H9 (cell line): ENCODE measurements at regions not wholly inside any gene's neighbourhood (a gene's known extent, or its start where the extent isn't known, plus 50 kb on each side); places are given as distances from the start of the nearest gene placed in this dataset.

Experiments
- DNase-seq: peaks from one replicate; pipeline ENCODE4 v3.0.0-alpha.2; 2017
- H2AFZ ChIP-seq: one replicate; pipeline ENCODE4 v1.6.1; 2013; ENCODE audit warnings: mild to moderate bottlenecking, low read length, control low read depth, moderate library complexity
- H2AK5ac ChIP-seq: 2 replicates; pipeline ENCODE4 v1.6.1; 2013; ENCODE audit warnings: low read length, control low read depth, mixed read lengths; ENCODE audit not compliant: insufficient read length
- H2BK120ac ChIP-seq: one replicate; pipeline ENCODE4 v1.6.1; 2013; ENCODE audit warnings: low read depth, mild to moderate bottlenecking, low read length, control low read depth, inconsistent platforms; ENCODE audit not compliant: poor library complexity, severe bottlenecking
- H2BK12ac ChIP-seq: 2 replicates; pipeline ENCODE4 v1.6.1; 2013; ENCODE audit warnings: low read length, control low read depth, mixed read lengths, low read depth; ENCODE audit not compliant: insufficient read length
- H2BK15ac ChIP-seq: 2 replicates; pipeline ENCODE4 v1.6.1; 2013; ENCODE audit warnings: low read depth, low read length, control low read depth
- H2BK20ac ChIP-seq: one replicate; pipeline ENCODE4 v1.6.1; 2013; ENCODE audit warnings: low read depth, mild to moderate bottlenecking, low read length, control low read depth, inconsistent platforms; ENCODE audit not compliant: poor library complexity, severe bottlenecking
- H2BK5ac ChIP-seq: 2 replicates; pipeline ENCODE4 v1.6.1; 2013; ENCODE audit warnings: low read length, control low read depth, mixed read lengths; ENCODE audit not compliant: insufficient read length
- H3K14ac ChIP-seq: 2 replicates; pipeline ENCODE4 v1.6.1; 2013; ENCODE audit warnings: low read length, control low read depth; ENCODE audit not compliant: insufficient read depth
- H3K18ac ChIP-seq: 2 replicates; pipeline ENCODE4 v1.6.1; 2013; ENCODE audit warnings: low read depth, mild to moderate bottlenecking, mixed read lengths, low read length, control low read depth; ENCODE audit not compliant: insufficient read length
- H3K23ac ChIP-seq: 2 replicates; pipeline ENCODE4 v1.6.1; 2013; ENCODE audit warnings: low read length, control low read depth, mixed read lengths, low read depth; ENCODE audit not compliant: insufficient read length
- H3K23me2 ChIP-seq: 2 replicates; pipeline ENCODE4 v1.6.1; 2013; ENCODE audit warnings: low read depth, mild to moderate bottlenecking, mixed read lengths, low read length, control low read depth; ENCODE audit not compliant: insufficient read length, poor library complexity, severe bottlenecking
- H3K27ac ChIP-seq: 2 replicates; pipeline ENCODE4 v1.5.1; 2013; ENCODE audit warnings: low read length, control low read depth, mixed read lengths, low read depth; ENCODE audit not compliant: insufficient read length
- H3K27me3 ChIP-seq: 2 replicates; pipeline ENCODE4 v1.6.1; 2013; ENCODE audit warnings: low read length, control low read depth, inconsistent platforms; ENCODE audit not compliant: insufficient read depth
- H3K4ac ChIP-seq: 2 replicates; pipeline ENCODE4 v1.6.1; 2013; ENCODE audit warnings: low read depth, mild to moderate bottlenecking, control low read depth, inconsistent platforms, low read length, moderate library complexity
- H3K4me1 ChIP-seq: 2 replicates; pipeline ENCODE4 v1.6.1; 2013; ENCODE audit warnings: low read length, control low read depth, inconsistent platforms; ENCODE audit not compliant: insufficient read depth
- H3K4me2 ChIP-seq: 2 replicates; pipeline ENCODE4 v1.6.1; 2013; ENCODE audit warnings: low read length, control low read depth, mixed read lengths; ENCODE audit not compliant: insufficient read length, insufficient read depth
- H3K56ac ChIP-seq: 2 replicates; pipeline ENCODE4 v1.6.1; 2013; ENCODE audit warnings: low read depth, mild to moderate bottlenecking, mixed read lengths, low read length, control low read depth; ENCODE audit not compliant: insufficient read length
- H3K79me1 ChIP-seq: 2 replicates; pipeline ENCODE4 v1.6.1; 2013; ENCODE audit warnings: low read depth, mild to moderate bottlenecking, moderate library complexity, low read length, control low read depth, inconsistent platforms; ENCODE audit not compliant: insufficient read depth, poor library complexity, severe bottlenecking
- H3K79me2 ChIP-seq: 2 replicates; pipeline ENCODE4 v1.6.1; 2013; ENCODE audit warnings: low read length, control low read depth, inconsistent platforms; ENCODE audit not compliant: insufficient read depth
- H3K9ac ChIP-seq: 2 replicates; pipeline ENCODE4 v1.6.1; 2013; ENCODE audit warnings: low read length, control low read depth, mixed read lengths; ENCODE audit not compliant: insufficient read length; ENCODE audit errors: extremely low read depth
- H3K9me3 ChIP-seq: one replicate; pipeline ENCODE4 v1.6.1; 2013; ENCODE audit warnings: low read depth, low read length, inconsistent platforms; ENCODE audit not compliant: control insufficient read depth
- H3T11ph ChIP-seq: one replicate; pipeline ENCODE4 v1.6.1; 2013; ENCODE audit warnings: mild to moderate bottlenecking, low read length, control low read depth, inconsistent platforms
- H4K20me1 ChIP-seq: one replicate; pipeline ENCODE4 v1.6.1; 2013; ENCODE audit not compliant: control insufficient read depth, insufficient read length, insufficient read depth
- H4K5ac ChIP-seq: 2 replicates; pipeline ENCODE4 v1.6.1; 2013; ENCODE audit warnings: low read depth, mild to moderate bottlenecking, mixed read lengths, low read length, control low read depth; ENCODE audit not compliant: insufficient read length
- H4K8ac ChIP-seq: replicated peaks from 2 replicates; pipeline ENCODE4 v1.6.1; 2013; ENCODE audit warnings: low read length, control low read depth, mixed read lengths, low read depth; ENCODE audit not compliant: insufficient read length
- H4K91ac ChIP-seq: 2 replicates; pipeline ENCODE4 v1.6.1; 2013; ENCODE audit warnings: low read depth, mild to moderate bottlenecking, moderate library complexity, mixed read lengths, low read length, control low read depth; ENCODE audit not compliant: insufficient read length
- H3K27ac Mint-ChIP-seq, 3 experiments: 2 replicates in 2 of 3; 3 replicates in 1 of 3; pipeline ENCODE4 v1.8.0; 2020 to 2021; ENCODE audit warnings: mixed read lengths in 3 of 3, mild to moderate bottlenecking in 1 of 3, moderate library complexity in 1 of 3
- H3K27me3 Mint-ChIP-seq: 2 replicates; pipeline ENCODE4 v1.8.0; 2021; ENCODE audit warnings: low read depth, mild to moderate bottlenecking, moderate library complexity, mixed read lengths
- H3K36me3 Mint-ChIP-seq, 3 experiments: 2 replicates in 2 of 3; 3 replicates in 1 of 3; pipeline ENCODE4 v1.8.0; 2020 to 2021; ENCODE audit warnings: low read depth in 3 of 3, mixed read lengths in 3 of 3; ENCODE audit not compliant: insufficient read depth in 1 of 3
- H3K4me1 Mint-ChIP-seq, 2 experiments: 2 replicates each; pipeline ENCODE4 v1.8.0; 2020; ENCODE audit warnings: mixed read lengths in 2 of 2
- H3K4me3 Mint-ChIP-seq, 2 experiments: 2 replicates in 1 of 2; 3 replicates in 1 of 2; pipeline ENCODE4 v1.8.0; 2020 to 2021; ENCODE audit warnings: mild to moderate bottlenecking in 2 of 2, mixed read lengths in 2 of 2, moderate library complexity in 1 of 2
- H3K9me3 Mint-ChIP-seq, 2 experiments: 2 replicates in 1 of 2; 3 replicates in 1 of 2; pipeline ENCODE4 v1.8.0; 2020; ENCODE audit warnings: mild to moderate bottlenecking in 2 of 2, mixed read lengths in 2 of 2, moderate library complexity in 1 of 2
- WGBS: extraction: QIAGEN DNeasy Blood & Tissue Kit; methylation state at CpG from one replicate; pipeline ENCODE4 v1.1.7; 2013; ENCODE audit warnings: missing lambda C conversion rate, low lambda C conversion rate, mixed read lengths; ENCODE audit not compliant: insufficient read length; ENCODE audit errors: extremely low coverage; 5-methylcytosine and 5-hydroxymethylcytosine counted together
- TF ChIP-seq, protein P1 (sequence below): fragments of 200-600 bp; sonication (generic); conservative IDR thresholded peaks from 3 replicates; pipeline ENCODE4 v1.8.0; 2021; ENCODE audit warnings: antibody characterized with exemption, mild to moderate bottlenecking

GRCh38 chr3:170705131-170705530 is 119.3 kb upstream of the SLC7A14 start:
- Histone ChIP-seq H3K4me2 (no peak overlapping the region), H2AK5ac (no peak overlapping the region), H2BK20ac (no peak overlapping the region), H4K20me1 (no peaks in the 10 kb centered on the region), H2BK120ac (no peak overlapping the region), H3K56ac (no peak overlapping the region), H3K9me3 (no peaks in the 10 kb centered on the region), H3K4ac (no peak overlapping the region), H3K14ac (no peak overlapping the region), H4K8ac (no peak overlapping the region), H2BK12ac (no peak overlapping the region), H2BK5ac (no peak overlapping the region), H3K18ac (no peak overlapping the region), H3K79me2 (no peaks in the 10 kb centered on the region), H3K79me1 (no peaks in the 10 kb centered on the region), H3K27me3 (no peaks in the 10 kb centered on the region), H3K23ac (no peak overlapping the region), H4K5ac (no peak overlapping the region), H3K23me2 (no peaks in the 10 kb centered on the region), H3T11ph (no peak overlapping the region), H3K27ac (no peak overlapping the region), H2BK15ac (no peak overlapping the region), H4K91ac (no peak overlapping the region), H3K4me1 (no peaks in the 10 kb centered on the region), H3K9ac (no peak overlapping the region), H2AFZ (no peak overlapping the region)
- TF ChIP-seq, protein P1, sequence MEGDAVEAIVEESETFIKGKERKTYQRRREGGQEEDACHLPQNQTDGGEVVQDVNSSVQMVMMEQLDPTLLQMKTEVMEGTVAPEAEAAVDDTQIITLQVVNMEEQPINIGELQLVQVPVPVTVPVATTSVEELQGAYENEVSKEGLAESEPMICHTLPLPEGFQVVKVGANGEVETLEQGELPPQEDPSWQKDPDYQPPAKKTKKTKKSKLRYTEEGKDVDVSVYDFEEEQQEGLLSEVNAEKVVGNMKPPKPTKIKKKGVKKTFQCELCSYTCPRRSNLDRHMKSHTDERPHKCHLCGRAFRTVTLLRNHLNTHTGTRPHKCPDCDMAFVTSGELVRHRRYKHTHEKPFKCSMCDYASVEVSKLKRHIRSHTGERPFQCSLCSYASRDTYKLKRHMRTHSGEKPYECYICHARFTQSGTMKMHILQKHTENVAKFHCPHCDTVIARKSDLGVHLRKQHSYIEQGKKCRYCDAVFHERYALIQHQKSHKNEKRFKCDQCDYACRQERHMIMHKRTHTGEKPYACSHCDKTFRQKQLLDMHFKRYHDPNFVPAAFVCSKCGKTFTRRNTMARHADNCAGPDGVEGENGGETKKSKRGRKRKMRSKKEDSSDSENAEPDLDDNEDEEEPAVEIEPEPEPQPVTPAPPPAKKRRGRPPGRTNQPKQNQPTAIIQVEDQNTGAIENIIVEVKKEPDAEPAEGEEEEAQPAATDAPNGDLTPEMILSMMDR: no peak
- no peak for DNase-seq
- H3K27ac Mint-ChIP-seq: no peak overlapping the region
- H3K4me3 Mint-ChIP-seq: no peak overlapping the region
- peaks cover 0 to 9% (median 0%) of the 10 kb centered on the region in 3 experiments; a peak in 3 of 7 replicates for H3K36me3 Mint-ChIP-seq
- peaks cover 7 to 10% of the 10 kb centered on the region in 2 experiments; a peak in 3 of 5 replicates for H3K9me3 Mint-ChIP-seq
- peaks cover 3 to 7% of the 10 kb centered on the region in 2 experiments; a peak in 2 of 4 replicates for H3K4me1 Mint-ChIP-seq
- WGBS: no CpG with 5 or more reads among the region's 5 CpGs
- H3K27me3 Mint-ChIP-seq: no peaks in the 10 kb centered on the region
